Activated T-cell treated with anti-CD3 and anti-CD28 coated beads for 48 hours (primary cell): ENCODE measurements at regions not wholly inside any gene's neighbourhood (a gene's known extent, or its start where the extent isn't known, plus 50 kb on each side); places are given as distances from the start of the nearest gene placed in this dataset.

Source experiments
- DNase-seq: peaks from one replicate; pipeline ENCODE4 v3.0.0-alpha.2; 2020; ENCODE audit warnings: low read depth

DNA sequence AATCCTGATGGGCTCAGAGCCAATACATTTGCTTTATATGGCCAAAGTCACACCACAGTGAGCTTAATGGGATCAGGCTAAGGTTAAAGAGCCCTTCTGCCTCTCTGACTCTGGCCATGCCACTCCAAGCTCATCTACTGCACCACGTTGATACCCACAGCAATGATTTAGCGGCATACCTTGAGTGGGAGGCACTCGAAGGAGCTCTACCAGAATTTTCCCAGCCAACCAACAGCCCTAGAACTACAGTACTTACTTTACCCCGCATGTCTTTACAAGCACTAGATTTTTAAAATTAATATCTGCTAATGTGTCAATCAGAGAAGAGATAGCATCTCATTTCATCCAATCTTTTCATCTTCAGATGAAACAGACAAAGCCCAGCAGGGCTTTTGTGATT is 300.5 kb downstream of the GRIN2B start:
- no peak for DNase-seq

DNA sequence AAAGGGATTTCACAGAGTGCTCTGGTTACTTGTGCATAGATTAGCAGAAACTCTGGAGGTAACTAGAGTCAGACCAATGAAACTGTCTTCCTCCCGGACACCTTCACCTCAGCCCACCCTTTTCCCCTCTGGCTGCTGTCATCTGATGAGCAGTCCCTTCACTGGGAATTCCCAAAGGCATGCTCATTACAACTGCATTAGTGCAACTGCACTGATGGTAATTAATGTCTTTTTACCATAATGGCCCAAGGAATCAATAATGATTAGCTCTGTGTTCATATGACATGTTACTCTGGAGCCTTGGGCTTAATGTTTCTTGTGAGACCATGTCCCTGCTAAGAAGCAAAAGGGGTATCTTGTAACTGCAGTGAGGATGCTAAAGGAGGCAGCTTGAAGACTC is 304.5 kb downstream of the GRIN2B start:
- no peak for DNase-seq

DNA sequence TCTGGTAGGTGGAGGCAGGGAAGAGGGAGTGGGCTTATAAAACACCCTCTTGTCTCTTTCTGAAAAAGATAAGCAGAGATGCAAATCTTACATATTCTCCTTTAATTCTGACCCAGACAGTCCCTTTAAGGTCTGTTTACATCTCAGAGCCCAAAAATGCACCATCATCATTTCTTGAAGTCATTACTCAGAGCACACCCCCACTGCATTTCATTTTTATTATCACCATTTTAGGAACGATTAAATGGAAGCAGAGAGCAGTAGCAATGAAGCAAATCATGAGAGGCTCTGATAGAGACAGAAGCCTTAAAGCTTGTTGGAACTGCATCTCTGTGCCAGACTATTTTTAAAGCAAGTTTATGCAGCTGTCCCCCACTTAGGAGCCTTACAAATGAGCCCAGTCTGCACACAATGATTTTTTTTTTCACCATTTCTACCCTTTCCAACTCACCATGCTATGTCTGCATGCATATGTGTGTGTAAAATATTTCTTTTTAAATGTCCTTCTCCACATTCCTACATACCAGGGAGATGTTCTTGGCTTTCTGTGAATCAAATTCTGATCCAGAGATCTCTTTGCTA is 311.0 kb downstream of the GRIN2B start:
- no peak for DNase-seq

DNA sequence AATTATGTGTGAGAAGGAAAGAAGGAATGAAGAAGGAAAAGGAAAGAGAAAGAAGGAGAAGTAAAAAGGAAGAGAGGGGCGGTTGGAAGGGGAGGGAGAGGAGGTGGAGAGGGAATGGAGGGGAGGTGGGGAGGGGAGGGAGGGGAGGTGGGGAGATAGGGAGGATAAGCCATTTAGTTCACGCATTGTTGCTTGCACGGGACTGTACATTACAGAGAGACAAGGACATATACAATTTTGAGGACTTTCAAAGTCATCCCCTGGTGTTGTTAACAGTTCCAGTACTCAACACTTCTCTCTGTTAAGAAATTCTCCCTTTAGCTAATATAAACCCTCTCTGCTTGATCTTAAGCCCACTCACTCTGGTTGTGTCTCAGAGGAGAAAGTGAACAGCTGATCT is 312.5 kb downstream of the GRIN2B start:
- no peak for DNase-seq

DNA sequence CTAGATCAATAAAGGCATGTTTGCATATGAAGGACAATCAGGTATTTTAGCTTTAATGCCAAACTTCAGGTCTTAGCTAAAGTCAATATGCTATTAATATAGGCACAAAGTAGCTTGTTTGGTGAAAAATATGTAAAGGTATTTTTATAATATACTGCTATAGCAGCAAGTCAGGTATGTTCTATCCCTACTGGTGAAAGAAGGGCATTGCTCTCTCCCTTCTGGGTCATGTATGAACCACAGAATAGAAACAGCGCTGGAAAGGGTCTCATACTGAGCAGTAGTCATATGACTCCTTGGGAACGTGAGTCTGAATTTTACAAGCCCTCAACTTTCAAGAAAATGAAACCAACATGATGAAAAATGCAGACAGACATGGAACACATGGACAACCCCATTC is 314.6 kb downstream of the GRIN2B start:
- DNase-seq: no peak

DNA sequence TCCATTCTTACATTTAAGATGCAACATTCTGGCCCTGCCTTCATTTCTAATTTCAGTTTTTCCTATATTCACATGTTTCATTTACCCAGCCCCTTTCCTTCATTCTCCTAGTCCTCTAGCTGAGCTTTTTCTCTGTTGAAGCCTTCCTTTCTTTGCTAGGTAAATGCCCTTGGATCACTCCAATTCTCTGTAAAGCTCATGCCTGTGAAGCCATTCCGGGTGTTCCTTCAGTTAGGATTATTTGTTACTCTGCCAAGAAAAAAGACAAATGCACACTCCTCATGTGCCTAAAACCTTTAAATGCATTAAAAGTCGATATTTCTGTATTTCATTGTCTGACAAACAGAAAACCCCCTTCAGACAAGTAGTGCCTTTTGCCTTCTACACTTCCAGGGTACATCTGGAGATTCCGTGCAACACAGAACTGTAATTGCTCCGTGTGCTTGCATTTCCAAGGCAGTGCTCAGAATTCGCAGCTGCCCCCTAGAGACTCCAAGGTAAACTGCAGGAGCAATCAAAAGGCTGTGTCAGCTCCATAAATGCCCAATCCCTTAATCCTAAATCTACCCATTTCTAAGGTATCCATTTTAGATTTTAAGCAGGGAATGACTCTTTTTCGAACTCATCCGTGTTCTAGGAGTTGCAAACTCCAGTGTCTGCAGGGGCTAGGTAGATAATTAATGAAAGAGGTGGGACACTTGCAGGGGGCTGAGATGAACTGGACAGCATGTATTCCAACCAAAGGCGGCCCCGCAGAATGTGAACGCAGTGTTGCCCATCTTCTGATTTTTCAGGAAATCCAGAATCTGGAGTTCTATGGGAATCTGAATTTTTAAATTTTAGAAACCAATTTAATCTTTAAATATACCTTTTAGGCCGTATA is 320.2 kb downstream of the GRIN2B start:
- peak; percentile 1 for DNase-seq

DNA sequence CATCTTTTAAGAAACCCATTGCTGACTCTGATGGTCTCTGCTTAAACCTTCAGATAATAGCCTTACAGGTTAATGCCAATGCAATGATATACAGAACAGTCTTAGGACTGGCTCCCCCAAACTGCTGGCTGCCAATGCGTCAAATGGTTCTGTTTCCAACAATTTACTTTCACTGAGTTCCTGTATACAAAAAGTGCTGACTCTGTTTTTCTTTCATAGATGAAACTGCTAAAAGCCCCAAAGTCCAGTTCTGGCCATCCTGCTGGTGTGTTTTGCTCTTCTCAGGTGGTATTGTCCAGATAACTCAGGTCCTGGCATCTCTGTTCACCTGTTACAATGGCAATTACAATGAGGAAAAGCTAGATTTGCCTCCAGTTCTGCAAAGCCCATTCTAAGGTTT is 326.9 kb downstream of the GRIN2B start:
- DNase-seq: no peak

DNA sequence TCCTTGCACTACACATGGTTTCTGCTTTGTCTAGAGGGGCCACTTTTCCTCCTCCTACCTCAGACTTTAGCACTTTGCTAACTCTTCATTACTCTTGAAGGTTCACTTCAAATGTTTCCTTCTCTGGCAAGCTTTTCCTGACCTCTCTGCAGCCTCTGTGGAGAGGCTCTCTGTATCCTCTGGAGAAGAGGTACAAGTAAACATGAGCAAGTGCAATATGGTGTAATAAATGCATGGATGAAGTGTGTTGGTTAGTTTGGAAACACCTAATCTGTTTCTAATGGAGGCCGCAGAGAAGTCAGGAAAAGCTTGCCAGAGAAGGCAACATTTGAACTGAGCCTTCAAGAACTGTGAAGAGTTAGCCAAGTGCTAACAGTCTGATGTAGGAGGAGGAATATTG is 329.3 kb downstream of the GRIN2B start:
- no peak for DNase-seq

DNA sequence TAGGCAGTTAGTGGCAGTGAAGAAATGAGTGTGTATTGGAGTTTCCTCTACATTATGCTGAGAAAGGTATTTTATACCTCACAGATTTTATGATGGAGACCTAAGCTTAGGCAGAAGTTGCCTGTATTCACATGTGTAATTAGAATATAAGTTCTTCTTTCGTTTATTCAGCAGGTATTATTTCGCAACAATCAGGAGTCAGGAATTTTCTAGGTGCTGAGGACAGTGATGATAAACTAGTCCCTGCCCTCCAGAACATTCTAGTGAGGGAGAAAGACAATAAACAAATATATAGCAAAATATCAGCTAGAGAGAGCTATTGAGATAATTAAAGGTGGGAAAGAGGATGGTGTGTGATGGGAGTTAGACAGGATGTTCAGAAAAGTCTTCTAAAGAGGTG is 345.7 kb downstream of the GRIN2B start:
- DNase-seq: no peak

DNA sequence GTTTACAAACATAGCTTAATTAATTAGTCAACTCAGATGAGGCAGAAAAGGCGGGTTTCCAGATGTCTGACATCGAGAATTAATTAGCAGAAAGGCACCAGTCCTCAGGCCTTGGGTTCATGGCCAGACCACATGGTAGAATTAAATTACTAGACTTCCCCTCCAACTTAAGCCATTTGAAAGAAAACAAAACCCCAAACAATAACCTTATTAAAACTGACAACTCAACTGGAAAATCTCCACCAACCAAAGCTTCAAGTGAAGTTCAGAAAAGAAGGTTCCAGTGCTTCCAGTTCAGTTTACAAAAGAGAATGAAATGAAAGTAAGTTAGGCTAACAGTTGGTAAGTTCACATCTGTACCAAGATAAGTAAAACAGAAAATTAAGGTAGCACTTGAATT is 349.5 kb downstream of the GRIN2B start:
- DNase-seq: no peak

DNA sequence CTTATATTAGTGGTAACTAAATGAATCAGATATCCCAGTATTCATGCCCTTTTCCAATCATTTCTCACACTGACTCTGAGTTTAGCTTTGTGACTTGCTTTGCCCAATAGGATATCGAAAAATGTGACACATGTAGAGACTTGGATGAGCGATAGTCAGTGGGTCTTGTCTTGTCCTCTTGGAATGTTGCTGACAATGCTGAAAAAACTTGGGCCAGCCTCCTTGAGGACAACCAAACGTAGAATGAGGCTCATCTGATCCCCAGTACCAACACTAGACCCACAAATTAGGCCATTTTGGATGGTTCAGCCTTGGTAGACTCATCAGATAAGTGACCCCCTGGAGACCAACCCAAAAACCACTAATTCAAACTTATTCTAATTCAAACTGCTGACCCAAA is 351.0 kb downstream of the GRIN2B start:
- no peak for DNase-seq

DNA sequence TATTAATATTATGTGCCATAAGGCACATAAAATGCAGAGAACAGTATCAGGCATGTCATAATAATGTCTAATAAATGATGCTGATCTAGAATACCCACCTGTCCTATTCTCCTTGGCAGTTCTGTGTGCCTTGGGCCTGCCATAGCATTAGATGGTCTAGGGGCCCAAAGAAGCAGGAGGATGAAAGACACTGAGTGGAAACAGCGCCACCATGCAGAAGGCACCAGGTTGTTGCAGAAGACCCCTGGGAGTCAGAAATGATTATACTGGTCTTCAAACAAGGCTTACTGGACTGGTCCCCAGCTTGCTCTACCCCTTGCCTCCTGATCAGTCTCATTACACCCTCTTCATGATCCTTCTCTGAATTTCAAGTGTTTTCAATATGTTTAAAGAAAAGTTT is 353.3 kb downstream of the GRIN2B start:
- DNase-seq: no peak

DNA sequence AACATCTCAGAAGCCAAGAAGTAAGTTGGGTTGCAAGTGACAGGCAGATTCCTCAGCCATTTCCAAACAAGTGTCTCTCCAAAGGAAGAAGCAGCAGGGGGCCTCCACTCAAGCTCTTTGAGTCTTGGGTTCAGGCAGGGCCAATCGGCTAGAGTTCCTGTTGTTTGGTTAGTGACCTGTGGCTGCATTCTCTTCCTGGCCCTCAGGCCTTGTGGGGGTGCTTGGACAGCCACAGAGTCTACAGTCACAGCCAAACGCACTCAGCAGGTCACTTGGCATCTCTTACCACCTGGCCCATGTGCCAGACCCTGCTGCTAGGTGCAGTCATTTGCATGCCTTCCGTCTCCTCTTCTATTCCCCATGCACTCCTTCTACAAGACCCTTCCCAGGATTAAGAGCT is 353.9 kb downstream of the GRIN2B start:
- no peak for DNase-seq

DNA sequence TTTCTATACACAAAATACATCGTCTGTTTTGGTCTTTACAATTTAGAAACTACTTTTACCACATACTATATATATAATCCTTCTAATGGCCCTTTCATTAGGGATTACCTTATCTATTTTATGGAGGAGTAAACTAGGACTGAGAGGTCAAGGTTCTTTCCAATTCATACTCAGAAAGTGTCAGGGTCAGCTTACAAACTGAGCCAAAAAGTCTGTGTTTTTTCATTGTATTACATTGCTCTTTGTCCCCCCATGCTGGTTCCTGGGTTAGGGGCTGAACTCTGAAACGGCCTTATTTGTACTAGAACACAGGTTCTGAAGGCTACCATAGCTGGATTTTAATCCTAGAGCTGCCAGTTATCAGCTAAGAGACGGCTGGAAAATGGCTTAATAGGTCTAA is 368.1 kb downstream of the GRIN2B start:
- DNase-seq: no peak

DNA sequence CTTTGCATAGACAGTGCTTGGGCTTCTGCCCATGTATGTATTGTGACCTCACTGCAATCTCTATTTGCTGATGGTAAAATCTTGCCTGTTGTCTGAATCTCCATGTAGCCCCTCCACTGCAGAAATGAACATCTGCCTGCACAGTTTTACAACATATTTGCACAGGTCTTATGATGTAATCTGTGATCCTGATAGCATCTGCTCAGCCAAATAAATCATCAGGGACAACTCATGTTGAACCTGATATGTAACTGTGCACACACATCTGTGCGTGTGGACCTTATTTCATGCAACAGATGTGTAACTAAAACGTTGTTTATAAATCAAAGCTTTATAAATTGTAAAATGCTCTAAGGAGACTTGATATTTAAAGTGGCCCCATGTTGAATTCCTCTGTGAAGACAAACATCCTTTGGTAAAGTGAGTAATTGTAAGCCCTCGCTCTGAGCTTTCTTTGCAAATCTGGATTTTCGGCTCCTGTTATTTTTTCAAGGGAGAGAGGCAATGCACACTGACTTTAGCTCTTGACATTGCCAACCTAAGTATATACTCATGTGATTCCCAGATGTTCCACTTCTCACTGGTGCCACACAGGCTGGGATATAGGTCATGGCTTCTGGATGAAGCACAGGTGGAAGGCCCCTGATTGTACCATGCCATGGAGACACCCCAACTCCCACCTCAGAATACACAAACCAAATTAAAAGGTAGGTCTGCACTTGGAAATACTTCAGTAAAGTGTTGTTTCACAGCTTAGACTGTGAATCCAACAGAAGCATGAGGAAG is 371.3 kb downstream of the GRIN2B start:
- DNase-seq: no peak

DNA sequence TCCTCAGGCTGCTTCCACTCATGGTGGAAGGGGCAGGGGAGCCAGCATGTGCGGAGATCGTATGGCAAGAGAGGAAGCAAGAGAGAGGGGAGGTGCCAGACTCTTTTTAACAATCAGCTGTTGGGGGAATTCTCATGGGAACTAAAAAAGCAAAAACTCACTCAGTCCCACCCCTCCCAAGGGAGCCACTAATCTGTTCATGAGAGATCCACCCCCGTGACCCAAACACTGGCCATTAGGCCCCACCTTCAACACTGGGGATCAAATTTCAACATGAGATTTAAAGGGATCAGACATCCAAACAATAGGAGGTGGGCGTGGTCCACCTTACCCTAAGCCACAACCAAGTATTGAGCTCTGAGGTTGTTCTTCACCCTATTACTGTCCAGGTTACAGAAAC is 375.1 kb downstream of the GRIN2B start:
- no peak for DNase-seq

DNA sequence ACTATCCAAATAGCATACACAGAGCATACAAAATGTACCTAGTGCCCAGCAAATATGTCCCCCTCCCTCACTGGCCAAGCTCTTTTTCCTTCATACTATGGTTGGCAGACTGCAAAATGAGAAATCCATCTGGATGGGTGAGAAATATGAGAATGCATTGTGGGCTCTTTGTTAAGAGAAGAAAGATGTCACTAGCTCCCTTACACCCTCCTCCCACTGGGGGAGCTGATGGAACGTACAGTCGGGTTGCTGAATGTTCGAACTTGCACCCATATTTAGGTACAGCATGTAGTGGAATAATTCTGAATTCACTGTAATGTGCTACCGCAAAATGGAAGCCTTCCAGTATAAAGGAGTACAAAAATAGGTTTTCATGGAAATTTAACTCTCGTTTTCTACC is 377.4 kb downstream of the GRIN2B start:
- DNase-seq: no peak

DNA sequence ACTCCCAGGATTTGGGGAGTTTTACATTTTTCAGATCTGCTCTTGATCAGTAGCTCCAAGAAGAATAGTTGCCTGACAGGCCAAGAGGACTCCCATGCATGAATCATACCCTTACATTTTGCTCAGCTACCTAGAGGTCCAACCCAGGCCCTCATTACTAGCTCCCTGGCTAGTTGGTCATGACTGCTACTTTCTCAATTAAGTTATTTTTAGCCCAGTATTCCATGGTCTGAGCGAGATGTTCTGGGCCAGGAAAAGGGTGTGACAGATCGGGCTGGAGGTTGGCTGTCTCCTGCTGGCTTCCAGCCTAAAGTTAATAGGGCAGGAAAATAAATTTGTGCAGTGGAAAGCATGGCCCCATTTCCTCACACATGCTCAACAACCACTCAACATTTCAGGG is 379.2 kb downstream of the GRIN2B start:
- no peak for DNase-seq

DNA sequence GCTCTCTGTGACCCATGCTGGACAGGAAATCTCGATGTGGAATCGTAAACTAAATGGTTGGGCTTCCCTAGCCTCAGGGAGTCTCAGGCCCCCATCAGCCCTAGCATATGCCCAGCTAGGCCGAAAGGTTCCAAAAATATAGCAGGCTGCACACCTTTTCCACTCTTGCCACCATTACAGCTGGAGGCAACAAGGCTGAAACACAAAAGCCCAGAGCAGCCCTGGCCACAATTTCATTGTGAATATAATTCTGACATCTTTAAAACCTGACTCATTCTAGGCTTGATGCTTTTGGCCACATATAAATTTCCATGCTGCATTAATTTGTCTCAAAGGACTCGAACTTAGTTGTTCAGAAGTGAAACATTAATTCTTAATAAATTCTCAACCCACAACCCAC is 382.2 kb downstream of the GRIN2B start:
- no peak for DNase-seq

DNA sequence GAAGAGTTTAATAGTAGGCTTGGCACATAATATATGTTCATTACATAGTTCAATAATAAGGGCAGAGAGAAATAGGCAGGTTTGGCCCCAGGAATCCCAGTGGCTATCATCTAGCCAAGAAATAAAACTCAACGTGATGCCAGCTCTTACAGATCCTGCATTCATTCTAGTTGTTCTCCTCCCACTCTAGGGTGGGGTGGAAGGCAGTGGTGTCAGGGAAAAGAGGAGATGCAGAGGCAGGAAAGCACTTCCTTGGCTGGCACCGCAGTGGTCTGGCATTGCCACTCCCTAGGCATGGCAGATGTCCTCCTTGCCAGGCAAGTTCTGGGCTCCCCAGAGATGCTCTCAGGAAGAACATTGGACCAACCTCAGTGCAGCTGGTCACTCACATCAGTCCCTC is 383.6 kb downstream of the GRIN2B start:
- DNase-seq: no peak

DNA sequence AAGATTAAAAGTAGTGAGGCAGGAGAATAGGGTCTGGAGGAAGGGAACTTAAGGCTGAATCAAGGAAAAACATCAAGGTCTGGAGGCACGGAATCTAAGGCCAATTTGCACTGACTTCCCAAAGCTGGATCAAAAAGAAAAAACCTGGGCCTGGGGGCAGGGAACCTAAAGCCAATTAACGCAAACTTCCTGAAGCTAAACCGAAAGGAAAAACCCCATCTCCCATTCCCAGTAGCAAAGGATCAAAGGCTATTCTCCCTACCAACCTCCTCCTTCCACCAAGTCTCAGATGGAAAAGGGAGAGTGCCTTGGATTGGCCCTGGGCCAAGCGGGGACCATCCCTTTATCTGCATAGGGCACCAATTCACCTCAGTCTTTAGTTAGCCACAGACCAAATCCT is 384.2 kb downstream of the GRIN2B start:
- DNase-seq: no peak

DNA sequence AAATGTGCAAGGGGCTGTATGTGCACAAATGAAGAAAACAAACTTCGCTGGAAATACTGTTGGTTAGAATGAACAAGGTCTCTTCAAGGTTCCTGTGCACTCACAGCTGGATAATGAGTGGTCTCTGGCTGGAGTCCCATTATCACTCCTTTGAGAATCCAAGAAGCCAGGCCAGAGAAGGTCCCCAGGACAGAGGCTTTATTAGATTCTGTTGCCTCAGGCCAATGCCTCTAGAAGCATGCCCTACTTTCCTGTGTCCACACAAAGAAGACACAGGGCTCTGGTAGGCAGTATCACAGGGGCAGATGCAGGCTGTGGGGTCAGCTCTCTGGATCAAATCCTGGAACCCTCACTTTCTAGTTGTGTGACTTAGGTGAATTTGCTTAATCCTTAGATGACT is 384.7 kb downstream of the GRIN2B start:
- DNase-seq: no peak
